Effector memory CD8-positive, alpha-beta T cell (primary cell): ENCODE measurements at regions not wholly inside any gene's neighbourhood (a gene's known extent, or its start where the extent isn't known, plus 50 kb on each side); places are given as distances from the start of the nearest gene placed in this dataset.

Source experiments
- ATAC-seq: fragments of 150-1000 bp; cut with Tn5 transposase; replicated peaks from 2 replicates; pipeline ENCODE4 v1.10.0; 2021; ENCODE audit warnings: mild to moderate bottlenecking, moderate library complexity
- DNase-seq, 3 experiments: peaks; one replicate each; pipeline ENCODE4 v3.0.0; 2021
- H3K27ac Mint-ChIP-seq, 2 donors: one replicate each; pipeline ENCODE4 v1.8.0; 2022; ENCODE audit warnings: mild to moderate bottlenecking in 2 of 2, mixed read lengths in 2 of 2, moderate library complexity in 2 of 2
- H3K27me3 Mint-ChIP-seq, 2 donors: one replicate each; pipeline ENCODE4 v1.8.0; 2022; ENCODE audit warnings: mixed read lengths in 2 of 2
- H3K36me3 Mint-ChIP-seq: one replicate; pipeline ENCODE4 v1.8.0; 2022; ENCODE audit warnings: mild to moderate bottlenecking, moderate library complexity, mixed read lengths; ENCODE audit not compliant: insufficient read depth
- H3K4me1 Mint-ChIP-seq, 2 donors: one replicate each; pipeline ENCODE4 v1.8.0; 2022; ENCODE audit warnings: low read depth in 2 of 2, mixed read lengths in 2 of 2
- H3K4me3 Mint-ChIP-seq, 2 donors: one replicate each; pipeline ENCODE4 v1.8.0; 2022; ENCODE audit warnings: mild to moderate bottlenecking in 2 of 2, mixed read lengths in 2 of 2, moderate library complexity in 2 of 2
- H3K9me3 Mint-ChIP-seq, 2 donors: one replicate each; pipeline ENCODE4 v1.8.0; 2022; ENCODE audit warnings: mixed read lengths in 2 of 2

DNA sequence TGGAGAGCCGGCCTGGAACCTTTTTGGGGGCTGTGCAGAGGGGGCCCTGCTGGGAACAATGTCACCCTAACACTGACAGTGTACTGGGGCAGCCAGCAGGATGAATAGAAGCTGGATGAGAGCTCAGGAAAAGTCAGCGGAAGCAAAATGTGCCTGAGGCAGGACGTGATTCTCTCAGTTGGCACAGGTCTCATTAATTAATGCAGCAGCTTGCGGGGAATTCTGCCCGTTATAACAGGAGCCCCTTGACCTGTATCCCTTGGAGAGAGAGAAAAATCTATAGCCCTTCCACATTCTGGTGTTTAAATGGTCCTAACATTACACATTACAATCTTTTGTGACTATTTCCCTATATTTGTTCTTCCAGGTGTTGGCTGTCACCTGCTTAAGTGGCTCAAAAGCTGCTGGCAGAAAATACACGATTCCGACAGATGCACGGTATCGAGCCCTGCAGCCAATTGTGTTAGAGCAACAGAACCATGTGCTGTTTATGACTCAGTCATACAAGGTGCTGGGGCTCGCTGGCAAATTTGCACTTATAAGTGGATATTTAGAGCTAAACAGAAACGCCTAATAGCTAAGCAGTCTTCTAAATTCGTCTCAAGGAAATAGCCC lies 854.7 kb downstream of the AACS start:
- no peaks in the 10 kb centered on the region for H3K27me3 Mint-ChIP-seq
- no peak overlapping the region for H3K27ac Mint-ChIP-seq
- no peaks in the 10 kb centered on the region for H3K4me1 Mint-ChIP-seq
- peaks cover 0 to 2% of the 10 kb centered on the region in 2 donors for H3K9me3 Mint-ChIP-seq
- DNase-seq (no peak), ATAC-seq (no peak)
- H3K4me3 Mint-ChIP-seq: no peak overlapping the region
- no peaks in the 10 kb centered on the region for H3K36me3 Mint-ChIP-seq

GRCh38 chr12:125922330-125922729 lies 857.1 kb downstream of the AACS start:
- DNase-seq (no peak), ATAC-seq (no peak)
- H3K27me3 Mint-ChIP-seq: no peaks in the 10 kb centered on the region
- no peak overlapping the region for H3K4me3 Mint-ChIP-seq
- H3K9me3 Mint-ChIP-seq: peaks cover 0 to 2% of the 10 kb centered on the region in 2 donors
- H3K4me1 Mint-ChIP-seq: no peaks in the 10 kb centered on the region
- H3K36me3 Mint-ChIP-seq: no peaks in the 10 kb centered on the region
- H3K27ac Mint-ChIP-seq: no peak overlapping the region

GRCh38 chr12:125936502-125936901 lies 871.3 kb downstream of the AACS start:
- no peak overlapping the region for H3K4me3 Mint-ChIP-seq
- ATAC-seq (no peak), DNase-seq (no peak)
- no peaks in the 10 kb centered on the region for H3K27me3 Mint-ChIP-seq
- H3K9me3 Mint-ChIP-seq: peaks cover 5 to 12% of the 10 kb centered on the region in 2 donors
- H3K4me1 Mint-ChIP-seq: no peaks in the 10 kb centered on the region
- no peak overlapping the region for H3K27ac Mint-ChIP-seq
- no peaks in the 10 kb centered on the region for H3K36me3 Mint-ChIP-seq

- Mint-ChIP-seq H3K4me3 (no peak overlapping the region), H3K27ac (no peak overlapping the region)
- no peak for ATAC-seq
These were observed 879.2 kb downstream of the AACS start for GRCh38 chr12:125944446-125944845.

DNA sequence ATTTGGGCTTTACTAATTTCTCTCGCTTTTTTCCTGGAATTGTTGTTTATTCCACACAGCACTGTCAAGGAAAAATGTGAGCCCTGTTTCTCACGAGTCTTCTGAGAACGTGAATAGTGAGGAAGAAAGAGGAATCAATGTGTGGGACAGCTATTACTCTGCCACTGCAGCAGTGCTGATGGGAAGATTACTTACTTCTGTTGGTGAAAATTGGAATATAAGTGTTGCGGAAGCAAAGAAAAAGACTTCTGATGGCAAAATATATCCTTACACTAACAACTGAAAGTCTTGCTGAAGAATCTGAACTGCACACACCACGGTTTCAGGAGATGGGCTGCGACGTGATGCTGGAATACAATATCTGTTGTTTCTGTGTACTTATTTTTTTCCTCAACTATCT lies 884.2 kb downstream of the AACS start:
- Mint-ChIP-seq H3K27me3 (no peaks in the 10 kb centered on the region), H3K9me3 (peaks cover 10 to 25% of the 10 kb centered on the region in 2 donors), H3K27ac (no peak overlapping the region), H3K4me1 (no peaks in the 10 kb centered on the region), H3K36me3 (no peaks in the 10 kb centered on the region), H3K4me3 (no peak overlapping the region)
- ATAC-seq (no peak), DNase-seq (no peak)

More at GRCh38 chr12:125944446-125944845, 879.2 kb downstream of the AACS start:
- no peaks in the 10 kb centered on the region for H3K4me1 Mint-ChIP-seq
- peaks cover 2 to 5% of the 10 kb centered on the region in 2 donors for H3K9me3 Mint-ChIP-seq
- no peak for DNase-seq
- no peaks in the 10 kb centered on the region for H3K27me3 Mint-ChIP-seq
- no peaks in the 10 kb centered on the region for H3K36me3 Mint-ChIP-seq

GRCh38 chr12:125954362-125954761 lies 889.1 kb downstream of the AACS start:
- no peak overlapping the region for H3K27ac Mint-ChIP-seq
- no peaks in the 10 kb centered on the region for H3K36me3 Mint-ChIP-seq
- H3K27me3 Mint-ChIP-seq: no peaks in the 10 kb centered on the region
- no peaks in the 10 kb centered on the region for H3K4me1 Mint-ChIP-seq
- no peak for DNase-seq
- H3K4me3 Mint-ChIP-seq: no peak overlapping the region
- H3K9me3 Mint-ChIP-seq: peaks cover 14 to 32% of the 10 kb centered on the region in 2 donors
- no peak for ATAC-seq

DNA sequence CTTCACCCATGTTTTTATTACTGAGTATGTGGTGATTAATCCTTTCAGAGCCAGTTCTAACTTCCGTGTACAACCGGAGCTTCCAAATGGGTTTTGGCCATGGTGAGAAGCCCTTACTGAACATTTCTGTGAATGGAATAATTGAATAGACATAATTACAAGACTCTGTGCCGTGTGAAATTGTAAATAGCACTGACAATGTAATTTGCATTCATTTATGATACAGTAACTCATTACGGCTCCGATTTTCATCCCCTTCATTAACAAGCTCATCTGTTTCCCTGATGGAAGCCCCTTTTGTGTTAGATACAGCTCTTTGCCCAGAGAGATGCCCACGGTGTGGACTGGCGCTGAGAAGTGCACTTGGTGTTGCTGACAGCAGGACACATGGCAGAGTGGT lies 891.0 kb downstream of the AACS start:
- H3K4me1 Mint-ChIP-seq: no peaks in the 10 kb centered on the region
- H3K27ac Mint-ChIP-seq: no peak overlapping the region
- no peaks in the 10 kb centered on the region for H3K36me3 Mint-ChIP-seq
- no peak overlapping the region for H3K4me3 Mint-ChIP-seq
- DNase-seq (no peak), ATAC-seq (no peak)
- H3K9me3 Mint-ChIP-seq: peaks cover 13 to 25% of the 10 kb centered on the region in 2 donors
- H3K27me3 Mint-ChIP-seq: no peaks in the 10 kb centered on the region

DNA sequence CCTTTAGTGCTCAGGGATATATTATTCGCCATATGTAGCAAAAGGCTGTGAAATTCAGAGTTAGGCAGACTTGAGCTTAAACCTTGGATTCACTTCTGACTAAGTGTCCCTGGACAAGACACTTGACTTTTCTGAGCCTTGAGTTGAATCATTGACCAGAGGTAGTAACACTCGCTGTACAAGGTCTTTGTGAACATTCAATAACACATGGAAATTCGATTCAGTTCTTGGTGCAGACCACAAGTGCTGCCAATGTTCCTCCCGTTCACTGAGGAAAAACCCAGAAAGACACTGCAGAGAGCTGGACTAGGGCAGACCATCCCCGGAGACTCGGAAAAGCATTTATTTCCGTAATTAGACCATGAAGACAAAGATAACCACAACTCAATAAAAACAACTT lies 901.4 kb downstream of the AACS start:
- H3K9me3 Mint-ChIP-seq: peaks cover 11 to 14% of the 10 kb centered on the region in 2 donors
- H3K36me3 Mint-ChIP-seq: no peaks in the 10 kb centered on the region
- no peak for ATAC-seq
- H3K27ac Mint-ChIP-seq: no peak overlapping the region
- no peaks in the 10 kb centered on the region for H3K4me1 Mint-ChIP-seq
- no peak for DNase-seq
- no peaks in the 10 kb centered on the region for H3K27me3 Mint-ChIP-seq
- H3K4me3 Mint-ChIP-seq: no peak overlapping the region

GRCh38 chr12:125968413-125968812 lies 903.2 kb downstream of the AACS start:
- no peaks in the 10 kb centered on the region for H3K27me3 Mint-ChIP-seq
- H3K9me3 Mint-ChIP-seq: peaks cover 7 to 11% of the 10 kb centered on the region in 2 donors
- no peaks in the 10 kb centered on the region for H3K4me1 Mint-ChIP-seq
- no peak overlapping the region for H3K27ac Mint-ChIP-seq
- H3K4me3 Mint-ChIP-seq: no peak overlapping the region
- ATAC-seq: no peak
- H3K36me3 Mint-ChIP-seq: no peaks in the 10 kb centered on the region
- no peak for DNase-seq

- no peaks in the 10 kb centered on the region for H3K27me3 Mint-ChIP-seq
- H3K4me3 Mint-ChIP-seq: no peak overlapping the region
- no peak overlapping the region for H3K27ac Mint-ChIP-seq
- H3K9me3 Mint-ChIP-seq: peaks cover 0 to 4% of the 10 kb centered on the region in 2 donors
- H3K4me1 Mint-ChIP-seq: no peaks in the 10 kb centered on the region
- ATAC-seq (no peak), DNase-seq (no peak)
- H3K36me3 Mint-ChIP-seq: no peaks in the 10 kb centered on the region
These were observed 906.7 kb downstream of the AACS start for GRCh38 chr12:125971981-125972380.

- H3K4me3 Mint-ChIP-seq: no peak overlapping the region
- ATAC-seq: no peak
- H3K27ac Mint-ChIP-seq: no peak overlapping the region
- H3K9me3 Mint-ChIP-seq: peaks cover 1 to 7% of the 10 kb centered on the region in 2 donors
- no peaks in the 10 kb centered on the region for H3K36me3 Mint-ChIP-seq
- peaks cover 0 to 4% of the 10 kb centered on the region in 2 donors for H3K4me1 Mint-ChIP-seq
- DNase-seq: no peak
- H3K27me3 Mint-ChIP-seq: peaks cover 0 to 13% of the 10 kb centered on the region in 2 donors
These were observed 913.1 kb downstream of the AACS start for GRCh38 chr12:125978286-125978685.

DNA sequence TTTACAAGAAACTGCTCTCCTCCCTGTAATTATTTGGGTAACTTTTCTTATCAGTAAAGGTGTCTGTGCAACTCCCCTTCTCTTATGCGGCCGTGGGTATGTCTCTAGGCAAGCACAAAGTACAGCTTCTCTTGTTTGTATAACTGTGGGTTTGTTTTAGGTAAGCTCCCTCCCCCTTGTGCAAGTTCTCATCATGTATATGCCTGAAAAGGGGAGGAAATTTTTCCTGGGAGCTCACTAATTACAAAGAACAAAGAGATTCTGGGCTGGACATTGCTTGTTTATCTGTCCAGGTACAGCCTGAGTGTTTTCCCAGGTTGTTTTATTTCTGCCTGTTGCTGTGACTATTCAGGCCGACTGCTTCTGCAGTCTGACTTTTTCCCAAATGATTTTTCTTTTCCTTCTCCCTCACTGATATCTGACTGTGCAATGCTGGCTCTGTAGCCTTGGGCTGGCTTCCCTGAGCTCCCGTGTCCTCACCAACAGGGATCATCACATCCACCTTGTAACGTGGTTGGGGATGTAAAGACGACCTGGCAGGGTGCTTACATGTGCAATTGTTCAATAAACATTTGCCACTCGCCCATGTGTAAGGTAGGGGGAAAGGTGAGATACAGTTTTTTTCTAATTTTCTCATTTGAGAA lies 916.5 kb downstream of the AACS start:
- Mint-ChIP-seq H3K4me3 (no peak overlapping the region), H3K36me3 (no peaks in the 10 kb centered on the region), H3K4me1 (peaks cover 0 to 4% of the 10 kb centered on the region in 2 donors), H3K27ac (no peak overlapping the region), H3K27me3 (peaks cover 0 to 30% of the 10 kb centered on the region in 2 donors), H3K9me3 (peaks cover 1 to 7% of the 10 kb centered on the region in 2 donors)
- DNase-seq (no peak), ATAC-seq (no peak)

GRCh38 chr12:125983094-125983783 lies 918.0 kb downstream of the AACS start:
- ATAC-seq: no peak

More at GRCh38 chr12:125983094-125983783, 918.0 kb downstream of the AACS start:
- no peak overlapping the region for H3K27ac Mint-ChIP-seq
- H3K9me3 Mint-ChIP-seq: peaks cover 1 to 7% of the 10 kb centered on the region in 2 donors
- H3K4me3 Mint-ChIP-seq: no peak overlapping the region
- H3K4me1 Mint-ChIP-seq: peaks cover 0 to 4% of the 10 kb centered on the region in 2 donors
- peaks cover 0 to 30% of the 10 kb centered on the region in 2 donors for H3K27me3 Mint-ChIP-seq
- DNase-seq: no peak
- H3K36me3 Mint-ChIP-seq: no peaks in the 10 kb centered on the region
